Small intestine (tissue), 7 donors: ENCODE measurements at regions not wholly inside any gene's neighbourhood (a gene's known extent, or its start where the extent isn't known, plus 50 kb on each side); places are given as distances from the start of the nearest gene placed in this dataset.

Experiments used
- DNase-seq, 2 donors: peaks; one replicate each; pipeline versions ENCODE4 v3.0.0 to v3.0.0-alpha.2; 2013
- FAIRE-seq: peaks from 2 replicates; lab custom pipeline; 2012; peaks lifted over from hg19 to GRCh38; lab: Jason Lieb, UNC
- H3K27ac ChIP-seq, 3 donors: one replicate each; pipeline ENCODE4 v1.5.1; 2013; ENCODE audit warnings: low read length in 2 of 3, mild to moderate bottlenecking in 2 of 3, control low read depth in 1 of 3, inconsistent platforms in 1 of 3, low read depth in 1 of 3, moderate library complexity in 1 of 3
- H3K27me3 ChIP-seq, 3 donors: one replicate each; pipeline ENCODE4 v1.6.1; 2013; ENCODE audit warnings: low read length in 3 of 3, inconsistent platforms in 1 of 3; ENCODE audit not compliant: control insufficient read depth in 3 of 3, insufficient read depth in 3 of 3
- H3K36me3 ChIP-seq, 3 donors: one replicate each; pipeline ENCODE4 v1.6.1; 2013; ENCODE audit warnings: low read length in 3 of 3, inconsistent platforms in 1 of 3, low read depth in 1 of 3, mild to moderate bottlenecking in 1 of 3, moderate library complexity in 1 of 3; ENCODE audit not compliant: control insufficient read depth in 3 of 3, insufficient read depth in 2 of 3
- H3K4me1 ChIP-seq, 3 donors: one replicate each; pipeline ENCODE4 v1.6.1; 2013; ENCODE audit warnings: low read length in 2 of 3, inconsistent platforms in 1 of 3, low read depth in 1 of 3, mild to moderate bottlenecking in 1 of 3, moderate library complexity in 1 of 3; ENCODE audit not compliant: control insufficient read depth in 3 of 3, insufficient read depth in 2 of 3
- H3K4me3 ChIP-seq, 3 donors: one replicate each; pipeline ENCODE4 v1.5.1; 2013; ENCODE audit warnings: low read length in 3 of 3, control low read depth in 1 of 3, inconsistent platforms in 1 of 3, low read depth in 1 of 3, mild to moderate bottlenecking in 1 of 3, moderate library complexity in 1 of 3
- H3K9me3 ChIP-seq, 2 donors: one replicate each; pipeline ENCODE4 v1.6.1; 2013; ENCODE audit warnings: low read depth in 1 of 2, low read length in 1 of 2; ENCODE audit not compliant: control insufficient read depth in 2 of 2, insufficient read depth in 1 of 2
- WGBS, 3 donors: extraction: QIAGEN DNeasy Blood & Tissue Kit; methylation state at CpG; one replicate each; pipeline ENCODE4 v1.1.7; 2013; 5-methylcytosine and 5-hydroxymethylcytosine counted together
- donor health status: healthy with polysubstance abuse.
- donor health status: control.
- donor health status: control.
- donor health status: Bipolar disorder and iron deficiency.
- donor health status: healthy.

DNA sequence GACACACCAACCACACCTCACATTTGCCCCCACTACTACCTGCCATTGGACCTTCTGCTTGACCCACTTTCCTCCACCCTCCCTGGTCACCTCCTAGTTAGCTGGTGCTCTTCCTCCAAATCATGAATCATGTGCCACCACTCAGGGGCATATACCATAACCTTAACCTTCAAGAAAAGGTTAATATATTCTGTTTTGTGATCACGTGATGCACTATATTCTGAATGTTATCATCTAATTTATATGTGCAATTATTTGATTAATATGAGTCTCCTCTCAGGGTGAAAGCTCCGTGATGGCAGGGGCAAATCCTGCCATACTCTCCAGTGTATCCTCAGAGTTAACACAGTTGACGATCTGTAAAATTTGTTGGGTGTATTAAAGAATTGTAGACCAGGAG is 635.5 kb downstream of the XPNPEP1 start:
- 72 to 83% (median 72%) methylated on average over 3 of the region's 3 CpGs for WGBS, 3 donors
- Histone ChIP-seq H3K4me3 (no peak overlapping the region), H3K9me3 (no peaks in the 10 kb centered on the region), H3K36me3 (no peaks in the 10 kb centered on the region), H3K4me1 (no peaks in the 10 kb centered on the region), H3K27ac (no peak overlapping the region), H3K27me3 (no peaks in the 10 kb centered on the region)
- DNase-seq, result no peak
- FAIRE-seq, result no peak

DNA sequence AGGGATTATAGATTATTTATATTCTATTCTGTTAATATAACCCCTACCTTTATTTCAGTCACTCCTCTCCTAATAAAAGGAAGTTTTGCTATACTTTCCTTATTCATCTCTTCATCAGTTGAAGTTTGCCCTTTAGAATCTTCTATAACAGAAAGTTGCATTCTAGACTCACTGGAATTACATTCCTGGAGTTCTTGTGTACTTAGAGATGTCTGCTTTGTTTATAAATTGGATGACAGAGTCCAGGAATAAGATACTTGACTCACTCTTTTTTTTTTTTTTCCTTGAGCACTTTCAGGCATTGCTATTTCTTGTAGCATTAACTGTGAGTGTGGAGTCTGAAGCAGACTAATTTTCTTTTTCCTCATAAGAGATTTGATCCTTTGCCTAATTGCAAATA is 640.8 kb downstream of the XPNPEP1 start:
- no peak for FAIRE-seq

DNA sequence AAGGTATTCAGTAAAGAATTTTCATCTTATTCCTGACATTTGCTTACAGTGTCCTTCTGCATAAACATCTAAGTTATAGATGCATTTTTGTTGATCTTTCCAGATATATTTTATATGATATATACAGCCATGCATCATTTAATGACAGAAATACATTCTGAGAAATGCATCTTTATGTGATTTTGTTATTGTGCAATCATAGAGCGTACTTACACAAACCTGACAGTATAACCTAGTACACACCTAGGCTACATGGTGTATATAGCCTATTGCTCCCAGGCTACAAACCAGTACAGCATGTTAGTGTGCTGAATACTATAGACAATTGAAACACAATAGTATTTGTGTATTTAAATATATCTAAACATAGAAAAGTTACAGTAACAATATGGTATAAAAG is 642.0 kb downstream of the XPNPEP1 start:
- H3K4me3 ChIP-seq, result no peak overlapping the region
- no peaks in the 10 kb centered on the region for H3K9me3 ChIP-seq
- no peaks in the 10 kb centered on the region for H3K36me3 ChIP-seq
- no peaks in the 10 kb centered on the region for H3K27me3 ChIP-seq
- no peaks in the 10 kb centered on the region for H3K4me1 ChIP-seq
- no peak overlapping the region for H3K27ac ChIP-seq
- 84 to 94% (median 90%) methylated on average over 1 of the region's 1 CpG for WGBS, 3 donors
- DNase-seq, result no peak
- no peak for FAIRE-seq

More for the DNA sequence above, 640.8 kb downstream of the XPNPEP1 start:
- Histone ChIP-seq H3K4me3 (no peak overlapping the region), H3K27me3 (no peaks in the 10 kb centered on the region), H3K36me3 (no peaks in the 10 kb centered on the region), H3K27ac (no peak overlapping the region), H3K9me3 (no peaks in the 10 kb centered on the region), H3K4me1 (no peaks in the 10 kb centered on the region)
- DNase-seq, result peak in 1 of 2 donors; percentile 17

DNA sequence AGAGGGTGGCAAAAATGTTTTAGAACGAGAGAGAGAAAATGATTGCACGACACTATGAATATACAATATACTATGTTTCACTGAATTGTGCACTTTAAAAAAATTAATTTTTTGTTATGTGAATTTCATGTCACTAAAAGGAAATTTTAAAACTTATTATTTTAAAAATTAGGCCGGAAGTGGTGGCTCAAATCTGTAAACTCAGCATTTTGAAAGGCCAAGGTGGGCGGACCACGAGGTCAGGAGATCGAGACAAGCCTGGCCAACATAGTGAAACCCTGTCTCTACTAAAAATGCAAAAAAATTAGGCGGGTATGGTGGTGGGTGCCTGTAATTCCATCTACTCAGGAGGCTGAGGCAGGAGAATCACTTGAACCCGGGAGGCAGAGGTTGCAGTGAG is 642.5 kb downstream of the XPNPEP1 start:
- FAIRE-seq (no peak), DNase-seq (no peak)
- 81 to 87% (median 82%) methylated on average over 8 of the region's 8 CpGs for whole genome bisulfite sequencing, 3 donors

DNA sequence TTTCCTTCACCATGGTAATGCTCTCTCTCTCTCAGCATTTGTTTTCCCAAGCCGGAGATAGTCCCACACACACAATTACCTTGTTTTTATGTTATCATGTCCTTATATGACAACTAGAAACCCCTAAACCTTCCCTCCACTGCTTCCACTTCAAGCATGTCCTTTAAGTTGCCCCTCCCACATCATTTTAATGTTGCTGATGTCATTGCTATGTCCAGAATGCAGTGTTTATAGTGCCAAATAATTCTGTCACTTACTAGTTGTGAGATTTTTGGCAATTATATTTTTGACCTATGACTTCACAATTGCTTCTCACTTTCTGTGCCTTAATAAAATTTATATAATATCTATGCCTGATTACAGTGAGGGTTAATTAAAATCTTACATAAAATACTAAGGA is 645.9 kb downstream of the XPNPEP1 start:
- Histone ChIP-seq H3K4me3 (no peak overlapping the region), H3K4me1 (no peaks in the 10 kb centered on the region), H3K9me3 (no peaks in the 10 kb centered on the region), H3K27ac (no peak overlapping the region), H3K36me3 (no peaks in the 10 kb centered on the region), H3K27me3 (no peaks in the 10 kb centered on the region)
- FAIRE-seq, result no peak
- DNase-seq, result no peak
- 81 to 84% (median 83%) methylated on average over 1 of the region's 1 CpG for WGBS, 3 donors

More for the DNA sequence above, 642.5 kb downstream of the XPNPEP1 start:
- Histone ChIP-seq H3K27ac (no peak overlapping the region), H3K9me3 (no peaks in the 10 kb centered on the region), H3K4me3 (no peak overlapping the region), H3K27me3 (no peaks in the 10 kb centered on the region), H3K36me3 (no peaks in the 10 kb centered on the region), H3K4me1 (no peaks in the 10 kb centered on the region)

DNA sequence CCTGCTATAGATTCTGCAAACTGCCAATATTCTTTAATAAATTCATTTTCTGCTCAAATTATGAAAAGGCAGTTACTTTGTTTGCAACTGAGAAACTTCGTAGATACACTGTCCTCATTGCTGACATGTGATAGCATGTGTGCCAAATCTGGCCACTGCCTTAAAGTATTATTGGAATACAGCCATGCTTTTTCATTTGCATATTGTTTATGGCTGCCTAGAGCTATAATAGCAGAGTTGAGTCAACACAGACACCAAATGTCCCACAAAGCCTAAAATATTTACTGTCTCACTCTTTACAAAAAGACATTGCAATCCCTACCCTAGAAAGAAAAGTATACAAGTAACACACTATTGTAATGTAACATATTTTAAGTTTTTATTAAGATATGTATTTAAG is 647.4 kb downstream of the XPNPEP1 start:
- no peaks in the 10 kb centered on the region for H3K9me3 ChIP-seq
- H3K4me1 ChIP-seq, result no peaks in the 10 kb centered on the region
- FAIRE-seq, result no peak
- H3K27ac ChIP-seq, result no peak overlapping the region
- no peaks in the 10 kb centered on the region for H3K27me3 ChIP-seq
- no peak for DNase-seq
- WGBS, 3 donors, result 5 to 28% (median 15%) methylated on average over 1 of the region's 1 CpG
- H3K4me3 ChIP-seq, result no peak overlapping the region
- H3K36me3 ChIP-seq, result no peaks in the 10 kb centered on the region

DNA sequence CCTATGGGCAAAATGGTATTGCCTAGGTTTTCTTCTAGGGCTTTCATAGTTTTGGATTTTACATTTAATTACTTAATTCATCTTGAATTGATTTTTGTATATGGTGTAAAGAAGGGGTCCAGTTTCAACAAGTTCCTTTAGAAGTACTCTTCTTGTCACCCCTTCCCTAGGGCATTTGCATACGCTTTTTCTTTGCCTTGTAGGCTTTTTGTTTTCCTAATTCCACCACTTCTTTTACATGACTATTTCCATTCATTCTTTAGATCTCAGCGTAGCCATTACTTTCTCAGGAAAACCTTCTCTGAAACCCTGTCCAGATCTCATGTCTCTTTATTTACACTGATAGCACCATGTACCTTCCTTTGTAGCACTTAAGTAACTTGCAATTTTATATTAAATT is 648.6 kb downstream of the XPNPEP1 start:
- H3K27ac ChIP-seq, result no peak overlapping the region
- no peaks in the 10 kb centered on the region for H3K36me3 ChIP-seq
- no peak overlapping the region for H3K4me3 ChIP-seq
- 81 to 83% (median 81%) methylated on average over 2 of the region's 2 CpGs for WGBS, 3 donors
- H3K4me1 ChIP-seq, result no peaks in the 10 kb centered on the region
- H3K9me3 ChIP-seq, result no peaks in the 10 kb centered on the region
- H3K27me3 ChIP-seq, result no peaks in the 10 kb centered on the region
- FAIRE-seq (no peak), DNase-seq (no peak)

DNA sequence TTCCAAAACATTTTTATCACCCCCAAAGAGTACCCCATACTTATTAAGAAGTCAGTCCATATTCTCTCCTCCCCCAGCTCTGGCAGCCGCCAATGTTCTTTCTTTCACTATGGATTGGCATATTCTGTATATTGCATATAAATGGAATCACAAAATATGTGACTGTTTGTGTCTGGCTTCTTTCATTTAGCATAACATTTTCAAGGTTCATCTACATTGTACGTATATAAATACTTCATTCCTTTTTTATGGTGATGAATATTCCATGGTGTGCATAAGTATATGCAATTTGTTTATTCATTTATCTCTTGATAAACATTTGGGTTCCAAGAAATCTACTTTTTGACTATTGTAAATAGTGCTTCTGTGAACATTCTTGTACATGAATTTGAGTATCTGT is 653.1 kb downstream of the XPNPEP1 start:
- no peaks in the 10 kb centered on the region for H3K27me3 ChIP-seq
- 80 to 88% (median 82%) methylated on average over 2 of the region's 2 CpGs for WGBS, 3 donors
- H3K4me1 ChIP-seq, result no peaks in the 10 kb centered on the region
- H3K4me3 ChIP-seq, result no peak overlapping the region
- DNase-seq (no peak), FAIRE-seq (no peak)
- H3K36me3 ChIP-seq, result no peaks in the 10 kb centered on the region
- H3K27ac ChIP-seq, result no peak overlapping the region
- H3K9me3 ChIP-seq, result no peaks in the 10 kb centered on the region

DNA sequence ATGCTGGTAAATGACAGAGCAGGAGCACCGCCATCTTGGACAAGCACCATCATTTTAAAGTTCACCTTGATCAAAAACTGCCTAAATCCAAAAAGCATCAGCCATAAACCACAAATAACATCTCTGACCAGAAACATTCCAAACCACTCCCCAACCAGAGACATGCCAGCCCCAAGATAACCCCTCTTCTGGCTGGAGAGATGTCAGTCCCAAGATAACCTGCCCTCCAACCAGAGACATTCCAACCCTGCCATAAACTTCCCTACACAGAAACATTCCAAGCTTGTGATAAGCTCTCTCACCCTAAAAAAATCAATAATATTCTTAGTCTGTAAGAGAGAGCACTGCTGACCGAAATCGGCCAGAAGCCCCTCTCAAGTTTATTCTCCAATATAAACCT is 659.3 kb downstream of the XPNPEP1 start:
- FAIRE-seq, result no peak
- Histone ChIP-seq H3K4me3 (no peak overlapping the region), H3K9me3 (peaks cover 0 to 8% of the 10 kb centered on the region in 2 donors), H3K4me1 (no peaks in the 10 kb centered on the region), H3K27me3 (no peaks in the 10 kb centered on the region), H3K36me3 (no peaks in the 10 kb centered on the region), H3K27ac (no peak overlapping the region)
- DNase-seq, result no peak
- WGBS, 3 donors, result 49 to 67% (median 64%) methylated on average over 3 of the region's 3 CpGs
